HCT116 (cell line): ENCODE measurements at regions not wholly inside any gene's neighbourhood (a gene's known extent, or its start where the extent isn't known, plus 50 kb on each side); places are given as distances from the start of the nearest gene placed in this dataset.

Experiments used
- ATAC-seq: fragments of 200-7000 bp; cut with Tn5 transposase; 2 replicates; pipeline ENCODE4 v1.9.1; 2020; ENCODE audit warnings: mild to moderate bottlenecking, moderate library complexity
- BruUV-seq: library from RNA; stranded (reverse); fragments of 400-500 nt; replicated peaks from 2 replicates; lab custom pipeline; 2021; lab: Mats Ljungman, UMichigan
- CTCF ChIA-PET: fragments of 300-600 bp; sonication (Branson Sonifier 250); formaldehyde crosslinking; loops from one replicate; lab custom pipeline; 2021; ENCODE audit warnings: antibody characterized with exemption; lab: Charles Lee
- POLR2A ChIA-PET: fragments of 300-600, 350-600 bp; sonication (Branson Sonifier 250); formaldehyde crosslinking; loops from one replicate; lab custom pipeline; 2021; ENCODE audit warnings: antibody characterized with exemption; lab: Charles Lee
- RAD21 ChIA-PET, 2 experiments: fragments of 300-600 bp; sonication (Branson Sonifier 250); formaldehyde crosslinking; loops; one replicate each; lab custom pipeline; 2023; ENCODE audit warnings: low total read pairs in 2 of 2; ENCODE audit not compliant: uncharacterized antibody in 2 of 2, unreplicated experiment in 2 of 2, low non-redundant PET in 1 of 2; lab: Charles Lee
- DNase-seq: peaks from one replicate; pipeline ENCODE4 v3.0.0-alpha.2; 2010; ENCODE audit warnings: low read depth, low spot score
- H2AFZ ChIP-seq: fragments of 200-600 bp; shearing (Covaris generic), sonication (generic); 2 replicates; pipeline ENCODE4 v1.6.1; 2017; ENCODE audit warnings: low read depth, mixed run types, mixed read lengths, antibody characterized with exemption, low read length; ENCODE audit not compliant: poor library complexity, severe bottlenecking
- H3K27ac ChIP-seq: 2 replicates; pipeline ENCODE4 v1.5.1; 2012; ENCODE audit warnings: low read depth, low read length
- H3K27me3 ChIP-seq: fragments of 200-600 bp; sonication (generic); 2 replicates; pipeline ENCODE4 v1.6.1; 2016; ENCODE audit warnings: mixed run types, low read length, mixed read lengths; ENCODE audit not compliant: insufficient read depth
- H3K36me3 ChIP-seq, 2 experiments: fragments of 200-500 bp in 1 of 2; fragments of 200-600 bp in 1 of 2; sonication (Bioruptor generic) in 1 of 2; sonication (generic) in 1 of 2; 2 replicates each; pipeline versions ENCODE4 v1.5.1 to v1.6.1; 2014 to 2016; ENCODE audit warnings: low read length in 2 of 2, inconsistent platforms in 1 of 2, mixed read lengths in 1 of 2, mixed run types in 1 of 2; ENCODE audit not compliant: insufficient read depth in 2 of 2, control insufficient read depth in 1 of 2
- H3K4me1 ChIP-seq, 2 experiments: fragments of 200-600 bp in 1 of 2; sonication (generic) in 1 of 2; 2 replicates each; pipeline versions ENCODE4 v1.5.1 to v1.6.1; 2012 to 2017; ENCODE audit warnings: low read length in 2 of 2, inconsistent platforms in 1 of 2, mild to moderate bottlenecking in 1 of 2, mixed read lengths in 1 of 2, mixed run types in 1 of 2, moderate library complexity in 1 of 2; ENCODE audit not compliant: insufficient read depth in 2 of 2, control insufficient read depth in 1 of 2
- H3K4me2 ChIP-seq: fragments of 200-600 bp; sonication (generic); 2 replicates; pipeline ENCODE4 v1.6.1; 2017; ENCODE audit warnings: mixed run types, low read length, mixed read lengths
- H3K4me3 ChIP-seq, 2 experiments: fragments of 200-600 bp in 1 of 2; sonication (generic) in 1 of 2; replicated peaks in 1 of 2; 2 replicates each; pipeline ENCODE4 v1.5.1; 2011 to 2016; ENCODE audit warnings: low read length in 2 of 2, control low read depth in 1 of 2, low read depth in 1 of 2, mild to moderate bottlenecking in 1 of 2, mixed read lengths in 1 of 2, mixed run types in 1 of 2
- H3K79me2 ChIP-seq: fragments of 200-600 bp; sonication (generic); 2 replicates; pipeline ENCODE4 v1.6.1; 2017; ENCODE audit warnings: mild to moderate bottlenecking, mixed run types, low read length, moderate library complexity, mixed read lengths; ENCODE audit not compliant: insufficient read depth
- H3K9ac ChIP-seq: fragments of 200-600 bp; sonication (generic); 2 replicates; pipeline ENCODE4 v1.6.1; 2016; ENCODE audit warnings: low read length, mixed read lengths
- H3K9me2 ChIP-seq: fragments of 200-600 bp; sonication (generic), shearing (Covaris generic); 2 replicates; pipeline ENCODE4 v1.6.1; 2017; ENCODE audit warnings: mixed run types, mild to moderate bottlenecking, moderate library complexity; ENCODE audit not compliant: insufficient read depth
- H3K9me3 ChIP-seq, 2 experiments: fragments of 200-500 bp in 1 of 2; fragments of 200-600 bp in 1 of 2; sonication (Bioruptor generic) in 1 of 2; sonication (generic) in 1 of 2; 2 replicates each; pipeline ENCODE4 v1.6.1; 2014 to 2017; ENCODE audit warnings: low read length in 2 of 2, mixed read lengths in 2 of 2, inconsistent platforms in 1 of 2, low read depth in 1 of 2, mild to moderate bottlenecking in 1 of 2, mixed run types in 1 of 2, moderate library complexity in 1 of 2; ENCODE audit not compliant: control insufficient read depth in 1 of 2, insufficient read depth in 1 of 2
- H4K20me1 ChIP-seq: fragments of 200-600 bp; sonication (generic), shearing (Covaris generic); 2 replicates; pipeline ENCODE4 v1.6.1; 2017; ENCODE audit warnings: mixed run types, mild to moderate bottlenecking, moderate library complexity; ENCODE audit not compliant: insufficient read depth
- ATF3 ChIP-seq: IDR thresholded peaks from 2 replicates; pipeline ENCODE4 v1.6.1; 2012
- CBX3 ChIP-seq: IDR thresholded peaks from 2 replicates; pipeline ENCODE4 v1.6.1; 2012; ENCODE audit warnings: low read depth
- CEBPB ChIP-seq: IDR thresholded peaks from 2 replicates; pipeline ENCODE4 v1.6.1; 2012; ENCODE audit warnings: low read depth
- CTCF ChIP-seq, 3 experiments: fragments of 200-600 bp in 1 of 3; sonication (generic) in 1 of 3; IDR thresholded peaks in 2 of 3; conservative IDR thresholded peaks in 1 of 3; 2 replicates each; pipeline ENCODE4 v1.5.1; 2012 to 2017; ENCODE audit warnings: low read depth in 2 of 3, low read length in 2 of 3, antibody characterized with exemption in 1 of 3, borderline replicate concordance in 1 of 3, control low read depth in 1 of 3, mild to moderate bottlenecking in 1 of 3, mixed read lengths in 1 of 3, mixed run types in 1 of 3, moderate library complexity in 1 of 3; ENCODE audit not compliant: insufficient read depth in 1 of 3
- ELF1 ChIP-seq: IDR thresholded peaks from 2 replicates; pipeline ENCODE4 v1.6.1; 2012; ENCODE audit warnings: low read depth, borderline replicate concordance
- FOSL1 ChIP-seq: IDR thresholded peaks from 2 replicates; pipeline ENCODE4 v1.6.1; 2012; ENCODE audit warnings: low read depth
- JUND ChIP-seq: IDR thresholded peaks from 2 replicates; pipeline ENCODE4 v1.6.1; 2012
- MAX ChIP-seq: IDR thresholded peaks from 2 replicates; pipeline ENCODE4 v1.6.1; 2012
- POLR2A ChIP-seq: IDR thresholded peaks from 2 replicates; pipeline ENCODE4 v1.7.0; 2011; ENCODE audit warnings: borderline replicate concordance; ENCODE audit not compliant: insufficient read depth, insufficient read length; ENCODE audit errors: extremely low read depth
- POLR2AphosphoS5 ChIP-seq: IDR thresholded peaks from 2 replicates; pipeline ENCODE4 v1.6.1; 2011; ENCODE audit warnings: mild to moderate bottlenecking, low read depth, low read length, moderate library complexity
- REST ChIP-seq: IDR thresholded peaks from 2 replicates; pipeline ENCODE4 v1.6.1; 2012; ENCODE audit warnings: low read depth
- SIN3A ChIP-seq: IDR thresholded peaks from 2 replicates; pipeline ENCODE4 v1.6.1; 2012; ENCODE audit warnings: low read depth
- SP1 ChIP-seq: IDR thresholded peaks from 2 replicates; pipeline ENCODE4 v1.6.1; 2012; ENCODE audit warnings: low read depth
- SRF ChIP-seq: IDR thresholded peaks from 2 replicates; pipeline ENCODE4 v1.6.1; 2012; ENCODE audit warnings: low read depth
- TCF7L2 ChIP-seq: IDR thresholded peaks from 2 replicates; pipeline ENCODE4 v1.7.0; 2011; ENCODE audit warnings: borderline replicate concordance, inconsistent platforms; ENCODE audit not compliant: insufficient read depth, insufficient read length; ENCODE audit errors: extremely low read depth
- ZFX ChIP-seq: fragments of 450-650 bp; IDR thresholded peaks from 2 replicates; pipeline ENCODE4 v1.6.1; 2017
- ZNF274 ChIP-seq: fragments of 200-500 bp; sonication (Bioruptor generic); IDR thresholded peaks from 2 replicates; pipeline ENCODE4 v1.6.1; 2014; ENCODE audit warnings: mild to moderate bottlenecking, low read depth, low read length, inconsistent platforms
- intact Hi-C: fragments of 100-400 bp; cut with micrococcal nuclease; formaldehyde crosslinking; loops from 2 replicates; pipeline ENCODE4 v1.10.0; 2022

- Histone ChIP-seq H3K36me3 (no peaks in the 10 kb centered on the region), H3K4me3 (no peak overlapping the region), H2AFZ (peak overlapping the region; percentile 83), H3K9me2 (no peaks in the 10 kb centered on the region), H3K9ac (no peak overlapping the region), H3K27me3 (no peaks in the 10 kb centered on the region), H3K27ac (no peak overlapping the region), H3K4me2 (peak overlapping the region; percentile 37), H3K4me1 (peaks cover 0 to 26% of the 10 kb centered on the region in 2 experiments; a peak in 2 of 4 replicates), H3K79me2 (no peaks in the 10 kb centered on the region), H4K20me1 (no peaks in the 10 kb centered on the region), H3K9me3 (no peaks in the 10 kb centered on the region)
- ATAC-seq (peak; percentile 77), DNase-seq (peak; percentile 41)
- intact Hi-C loops, result no loop called here
- ChIA-PET RAD21 (no interaction called here), POLR2A (no interaction called here), CTCF (no interaction called here)
- TF ChIP-seq CEBPB, result peak; percentile 75
- TF ChIP-seq CBX3, result peak; percentile 80
- peak; percentile 89 for TF ChIP-seq FOSL1
- TF ChIP-seq ATF3, result no peak
- no peak for TF ChIP-seq TCF7L2
- TF ChIP-seq SRF, result peak; percentile 45; the same call in 1 of the 2 replicates
- TF ChIP-seq POLR2AphosphoS5, result no peak
- peak; percentile 35; the same call in 1 of the 2 replicates for TF ChIP-seq MAX
- TF ChIP-seq ZFX, result no peak
- TF ChIP-seq ZNF274, result no peak
- TF ChIP-seq SIN3A, result no peak
- TF ChIP-seq SP1, result peak; percentile 64
- no peak for TF ChIP-seq CTCF (IDR thresholded peaks at IDR 0.05 in 2 of 3, conservative IDR thresholded peaks at IDR 0.05 in 1 of 3; ENCODE audit: borderline replicate concordance in 1 of 3, insufficient read depth in 1 of 3, low read depth in 2 of 3, low read length in 2 of 3)
- TF ChIP-seq POLR2A, result no peak
- no peak for TF ChIP-seq REST
- TF ChIP-seq ELF1, result no peak
- TF ChIP-seq JUND, result peak; percentile 78
- no TSS peak for BruUV-seq
Measured at GRCh38 chr7:80346704-80347103, 165.2 kb downstream of the GNAT3 start.
